GM23338 (cell line): ENCODE measurements at regions not wholly inside any gene's neighbourhood (a gene's known extent, or its start where the extent isn't known, plus 50 kb on each side); places are given as distances from the start of the nearest gene placed in this dataset.

Experiments used
- ATAC-seq: fragments of 200-7000 bp; cut with Tn5 transposase; 3 replicates; pipeline ENCODE4 v1.9.1; 2020
- DNase-seq: peaks from one replicate; pipeline ENCODE4 v3.0.0-alpha.2; 2015; ENCODE audit warnings: low spot score
- H2AFZ ChIP-seq: fragments of 200-600 bp; sonication (generic); 2 replicates; pipeline ENCODE4 v1.8.0; 2016; ENCODE audit warnings: antibody characterized with exemption, mild to moderate bottlenecking, moderate library complexity
- H3F3A ChIP-seq: fragments of 200-600 bp; sonication (generic); replicated peaks from 2 replicates; pipeline ENCODE4 v1.8.0; 2017; ENCODE audit warnings: antibody characterized with exemption, mixed run types, low read depth
- H3K27ac ChIP-seq: fragments of 200-600 bp; sonication (generic); 2 replicates; pipeline ENCODE4 v1.6.1; 2016; ENCODE audit warnings: low read depth
- H3K27me3 ChIP-seq: fragments of 200-600 bp; sonication (generic); 2 replicates; pipeline ENCODE4 v1.8.0; 2016; ENCODE audit warnings: mild to moderate bottlenecking, mixed run types, moderate library complexity; ENCODE audit not compliant: insufficient read depth
- H3K36me3 ChIP-seq: fragments of 200-600 bp; sonication (generic); 2 replicates; pipeline ENCODE4 v1.8.0; 2016; ENCODE audit warnings: mild to moderate bottlenecking; ENCODE audit not compliant: insufficient read depth
- H3K4me1 ChIP-seq: fragments of 200-600 bp; sonication (generic); 2 replicates; pipeline ENCODE4 v1.8.0; 2016; ENCODE audit warnings: mild to moderate bottlenecking, moderate library complexity; ENCODE audit not compliant: insufficient read depth
- H3K4me2 ChIP-seq: fragments of 200-600 bp; sonication (generic); 2 replicates; pipeline ENCODE4 v1.7.1; 2017; ENCODE audit warnings: mixed run types
- H3K4me3 ChIP-seq: fragments of 200-600 bp; sonication (generic); 2 replicates; pipeline ENCODE4 v1.6.1; 2016; ENCODE audit warnings: mixed run types
- H3K79me2 ChIP-seq: fragments of 200-600 bp; sonication (generic); replicated peaks from 2 replicates; pipeline ENCODE4 v1.8.0; 2017; ENCODE audit warnings: mild to moderate bottlenecking; ENCODE audit not compliant: insufficient read depth
- H3K9me2 ChIP-seq: fragments of 200-600 bp; sonication (generic); 2 replicates; pipeline ENCODE4 v1.8.0; 2017; ENCODE audit not compliant: insufficient read depth
- H4K20me1 ChIP-seq: fragments of 200-600 bp; sonication (generic); replicated peaks from 2 replicates; pipeline ENCODE4 v1.8.0; 2017; ENCODE audit warnings: mild to moderate bottlenecking; ENCODE audit not compliant: insufficient read depth
- H3K27ac Mint-ChIP-seq: 2 replicates; pipeline ENCODE4 v1.8.0; 2020; ENCODE audit warnings: inconsistent platforms, mild to moderate bottlenecking, moderate library complexity, mixed read lengths
- H3K27me3 Mint-ChIP-seq: 3 replicates; pipeline ENCODE4 v1.8.0; 2022; ENCODE audit warnings: low read depth, mild to moderate bottlenecking, moderate library complexity, mixed read lengths, inconsistent platforms; ENCODE audit not compliant: insufficient read depth, poor library complexity
- H3K36me3 Mint-ChIP-seq: 3 replicates; pipeline ENCODE4 v1.8.0; 2021; ENCODE audit warnings: low read depth, mild to moderate bottlenecking, inconsistent platforms, moderate library complexity, mixed read lengths
- H3K4me1 Mint-ChIP-seq: 3 replicates; pipeline ENCODE4 v1.8.0; 2020; ENCODE audit warnings: mild to moderate bottlenecking, inconsistent platforms, mixed read lengths
- H3K4me3 Mint-ChIP-seq: 3 replicates; pipeline ENCODE4 v1.8.0; 2021; ENCODE audit warnings: moderate library complexity, mild to moderate bottlenecking, inconsistent platforms, mixed read lengths
- H3K9me3 Mint-ChIP-seq: 3 replicates; pipeline ENCODE4 v1.8.0; 2020; ENCODE audit warnings: moderate library complexity, mild to moderate bottlenecking, inconsistent platforms, mixed read lengths
- CTCF ChIP-seq, 2 experiments: fragments of 200-600 bp in 1 of 2; sonication (generic) in 1 of 2; conservative IDR thresholded peaks; 2 replicates each; pipeline versions ENCODE4 v1.5.1 to v1.6.1; 2016 to 2017; ENCODE audit warnings: antibody characterized with exemption in 2 of 2, low read depth in 2 of 2, mild to moderate bottlenecking in 2 of 2, moderate library complexity in 1 of 2
- EZH2 ChIP-seq: fragments of 200-600 bp; sonication (generic); IDR thresholded peaks from one replicate; pipeline ENCODE4 v1.8.0; 2017; ENCODE audit warnings: antibody characterized with exemption, mild to moderate bottlenecking, low read depth; ENCODE audit not compliant: unreplicated experiment
- EZH2phosphoT487 ChIP-seq: fragments of 200-600 bp; sonication (generic); IDR thresholded peaks from one replicate; pipeline ENCODE4 v1.8.1; 2018; ENCODE audit warnings: antibody characterized with exemption; ENCODE audit not compliant: unreplicated experiment
- JUNB ChIP-seq: IDR thresholded peaks from one replicate; pipeline ENCODE4 v1.6.1; 2016; ENCODE audit warnings: antibody characterized with exemption; ENCODE audit not compliant: unreplicated experiment
- NANOG ChIP-seq: IDR thresholded peaks from 2 replicates; pipeline ENCODE4 v1.6.1; 2016; ENCODE audit warnings: antibody characterized with exemption, borderline replicate concordance
- POLR2AphosphoS5 ChIP-seq: IDR thresholded peaks from 2 replicates; pipeline ENCODE4 v1.6.1; 2016; ENCODE audit warnings: antibody characterized with exemption, low read depth
- STAT1 ChIP-seq: IDR thresholded peaks from one replicate; pipeline ENCODE4 v1.6.1; 2016; ENCODE audit warnings: antibody characterized with exemption; ENCODE audit not compliant: unreplicated experiment
- ZNF114 ChIP-seq: fragments of 250-450 bp; sonication (Bioruptor Pico); IDR thresholded peaks from 2 replicates; pipeline ENCODE4 v1.5.0; 2020; ENCODE audit warnings: mild to moderate bottlenecking, moderate library complexity
- ZNF331 ChIP-seq: fragments of 250-450 bp; sonication (Bioruptor Pico); IDR thresholded peaks from 2 replicates; pipeline ENCODE4 v1.5.0; 2020; ENCODE audit warnings: low read depth, mild to moderate bottlenecking, moderate library complexity
- ZNF462 ChIP-seq: fragments of 250-450 bp; sonication (Bioruptor Pico); IDR thresholded peaks from 2 replicates; pipeline ENCODE4 v1.5.0; 2020; ENCODE audit warnings: mild to moderate bottlenecking, moderate library complexity

- H3K27ac Mint-ChIP-seq: no peak overlapping the region
- Histone ChIP-seq H3K4me3 (no peak overlapping the region), H3K9me2 (no peaks in the 10 kb centered on the region; the same call in 1 of the 2 replicates), H3K36me3 (peaks cover 5% of the 10 kb centered on the region; the same call in 1 of the 2 replicates), H3K4me1 (peaks cover 30% of the 10 kb centered on the region), H3K27me3 (no peaks in the 10 kb centered on the region), H3K4me2 (no peak overlapping the region), H3F3A (no peaks in the 10 kb centered on the region), H2AFZ (peak overlapping the region; percentile 74; the same call in 1 of the 2 replicates), H3K79me2 (no peaks in the 10 kb centered on the region), H3K27ac (no peak overlapping the region), H4K20me1 (no peaks in the 10 kb centered on the region)
- peaks cover 16% of the 10 kb centered on the region for H3K27me3 Mint-ChIP-seq
- no peak for TF ChIP-seq EZH2phosphoT487
- no peak for TF ChIP-seq ZNF114 (CRISPR knock-in tag)
- no peak for TF ChIP-seq CTCF (conservative IDR thresholded peaks at IDR 0.05; ENCODE audit: low read depth in 2 of 2)
- TF ChIP-seq JUNB: no peak
- no peak for TF ChIP-seq EZH2
- H3K36me3 Mint-ChIP-seq: peaks cover 3% of the 10 kb centered on the region; the same call in 1 of the 3 replicates
- H3K4me3 Mint-ChIP-seq: no peak overlapping the region
- DNase-seq (no peak), ATAC-seq (no peak)
- no peaks in the 10 kb centered on the region for H3K9me3 Mint-ChIP-seq
- H3K4me1 Mint-ChIP-seq: peaks cover 44% of the 10 kb centered on the region
Observed at GRCh38 chr13:99907627-99908026, 63.9 kb downstream of the ZIC5 start.

- ATAC-seq (no peak), DNase-seq (no peak)
- no peak overlapping the region for H3K4me3 ChIP-seq
- no peaks in the 10 kb centered on the region for H4K20me1 ChIP-seq
- no peaks in the 10 kb centered on the region; the same call in 1 of the 2 replicates for H3K9me2 ChIP-seq
- peaks cover 5% of the 10 kb centered on the region; the same call in 1 of the 2 replicates for H3K36me3 ChIP-seq
- no peak overlapping the region for H3K27ac ChIP-seq
- Mint-ChIP-seq H3K27ac (no peak overlapping the region), H3K9me3 (no peaks in the 10 kb centered on the region), H3K36me3 (peaks cover 3% of the 10 kb centered on the region; the same call in 1 of the 3 replicates), H3K27me3 (peaks cover 16% of the 10 kb centered on the region), H3K4me3 (no peak overlapping the region), H3K4me1 (peaks cover 43% of the 10 kb centered on the region)
- H3K79me2 ChIP-seq: no peaks in the 10 kb centered on the region
- H2AFZ ChIP-seq: no peak overlapping the region
- H3K4me1 ChIP-seq: peaks cover 32% of the 10 kb centered on the region
- no peak overlapping the region for H3K4me2 ChIP-seq
- no peaks in the 10 kb centered on the region for H3K27me3 ChIP-seq
- H3F3A ChIP-seq: no peaks in the 10 kb centered on the region
- TF ChIP-seq CTCF (conservative IDR thresholded peaks at IDR 0.05; ENCODE audit: low read depth in 2 of 2) (no peak), EZH2phosphoT487 (no peak), STAT1 (no peak), ZNF462 (no peak), ZNF114 (CRISPR knock-in tag) (no peak), ZNF331 (no peak), POLR2AphosphoS5 (no peak), NANOG (no peak), EZH2 (no peak)
Observed at GRCh38 chr13:99907038-99907437, 64.5 kb downstream of the ZIC5 start.
